GM06990 (cell line): ENCODE measurements at regions not wholly inside any gene's neighbourhood (a gene's known extent, or its start where the extent isn't known, plus 50 kb on each side); places are given as distances from the start of the nearest gene placed in this dataset.

Experiments used
- DNase-seq: peaks from one replicate; pipeline ENCODE4 v3.0.0-alpha.2; 2011; ENCODE audit not compliant: insufficient read length; ENCODE audit errors: extremely low read depth
- H3K27me3 ChIP-seq: replicated peaks from 2 replicates; pipeline ENCODE4 v1.6.0; 2011; ENCODE audit warnings: low read length; ENCODE audit not compliant: control insufficient read depth, insufficient read depth
- H3K36me3 ChIP-seq: 2 replicates; pipeline ENCODE4 v1.5.1; 2011; ENCODE audit warnings: low read length; ENCODE audit not compliant: control insufficient read depth, insufficient read depth
- H3K4me3 ChIP-seq: replicated peaks from 2 replicates; pipeline ENCODE4 v1.5.1; 2011; ENCODE audit warnings: low read depth, mild to moderate bottlenecking, control low read depth, low read length
- TF ChIP-seq, protein P1 (sequence below): IDR thresholded peaks from 2 replicates; pipeline ENCODE4 v1.5.1; 2011; ENCODE audit warnings: low read length, control low read depth, mild to moderate bottlenecking, inconsistent platforms; ENCODE audit not compliant: insufficient read depth, poor library complexity, severe bottlenecking

DNA sequence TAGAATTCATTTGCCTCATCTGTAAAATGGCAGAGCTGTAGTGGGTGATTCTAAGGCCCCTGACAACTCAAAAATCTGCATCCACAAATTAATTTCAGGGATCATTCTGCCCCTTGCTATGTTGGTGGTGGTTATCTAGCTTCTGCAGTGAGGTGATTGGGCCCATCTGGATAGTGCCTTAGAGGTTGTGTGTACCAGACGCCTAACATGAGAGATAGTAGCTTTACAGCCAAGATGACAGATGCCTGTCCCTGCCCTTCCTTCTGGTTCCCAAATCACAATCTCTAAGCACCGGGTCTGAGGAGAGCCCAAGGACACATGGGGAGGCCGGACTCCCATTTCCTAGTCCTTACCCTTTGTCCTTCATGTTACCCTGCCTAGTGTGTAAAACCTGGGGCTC, 51.1 kb upstream of the TNP1 start:
- TF ChIP-seq, protein P1, sequence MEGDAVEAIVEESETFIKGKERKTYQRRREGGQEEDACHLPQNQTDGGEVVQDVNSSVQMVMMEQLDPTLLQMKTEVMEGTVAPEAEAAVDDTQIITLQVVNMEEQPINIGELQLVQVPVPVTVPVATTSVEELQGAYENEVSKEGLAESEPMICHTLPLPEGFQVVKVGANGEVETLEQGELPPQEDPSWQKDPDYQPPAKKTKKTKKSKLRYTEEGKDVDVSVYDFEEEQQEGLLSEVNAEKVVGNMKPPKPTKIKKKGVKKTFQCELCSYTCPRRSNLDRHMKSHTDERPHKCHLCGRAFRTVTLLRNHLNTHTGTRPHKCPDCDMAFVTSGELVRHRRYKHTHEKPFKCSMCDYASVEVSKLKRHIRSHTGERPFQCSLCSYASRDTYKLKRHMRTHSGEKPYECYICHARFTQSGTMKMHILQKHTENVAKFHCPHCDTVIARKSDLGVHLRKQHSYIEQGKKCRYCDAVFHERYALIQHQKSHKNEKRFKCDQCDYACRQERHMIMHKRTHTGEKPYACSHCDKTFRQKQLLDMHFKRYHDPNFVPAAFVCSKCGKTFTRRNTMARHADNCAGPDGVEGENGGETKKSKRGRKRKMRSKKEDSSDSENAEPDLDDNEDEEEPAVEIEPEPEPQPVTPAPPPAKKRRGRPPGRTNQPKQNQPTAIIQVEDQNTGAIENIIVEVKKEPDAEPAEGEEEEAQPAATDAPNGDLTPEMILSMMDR, result no peak

DNA sequence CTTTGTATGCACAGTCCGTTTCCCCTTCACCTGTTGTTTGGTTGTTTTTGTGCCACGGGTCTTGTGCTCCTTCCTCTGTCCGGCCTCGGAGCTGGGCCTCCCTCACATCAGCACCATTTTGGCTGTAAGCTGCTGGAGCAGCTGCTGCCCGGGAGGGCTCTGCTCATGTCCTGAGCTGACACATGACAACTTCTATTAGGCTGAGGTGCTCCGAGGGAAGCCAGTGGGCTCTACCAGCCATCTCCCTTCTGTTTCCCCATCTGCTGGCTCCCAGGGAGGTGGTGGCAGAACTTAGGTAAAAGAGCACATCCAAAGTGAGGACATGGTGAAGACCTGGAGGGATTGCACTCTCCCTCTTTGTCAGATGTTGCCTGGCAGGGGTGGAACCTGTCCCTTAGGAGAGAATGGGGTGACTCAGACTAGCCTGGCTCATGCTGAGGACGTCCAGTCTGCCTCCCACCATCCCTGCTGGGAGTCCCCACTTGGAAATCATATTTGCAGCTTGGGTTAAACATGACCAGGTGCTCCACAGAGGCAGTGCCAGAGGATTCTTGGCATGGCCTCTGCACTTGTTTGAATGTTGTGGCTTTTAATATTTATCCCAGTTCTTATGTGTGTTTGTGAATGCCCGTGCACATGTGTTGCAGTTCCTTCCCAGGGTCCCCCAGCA, 49.8 kb upstream of the TNP1 start:
- no peaks in the 10 kb centered on the region for H3K36me3 ChIP-seq
- TF ChIP-seq, protein P1, result no peak
- no peaks in the 10 kb centered on the region; the same call in 1 of the 2 replicates for H3K27me3 ChIP-seq
- no peak overlapping the region for H3K4me3 ChIP-seq
- DNase-seq, result no peak

More for the DNA sequence above, 51.1 kb upstream of the TNP1 start:
- Histone ChIP-seq H3K4me3 (no peak overlapping the region), H3K27me3 (no peaks in the 10 kb centered on the region; the same call in 1 of the 2 replicates), H3K36me3 (no peaks in the 10 kb centered on the region)
- DNase-seq, result no peak
